ENCODE measurements at regions not wholly inside any gene's neighbourhood (a gene's known extent, or its start where the extent isn't known, plus 50 kb on each side); places are given as distances from the start of the nearest gene placed in this dataset.

- TF ChIP-seq POLR2A (IDR thresholded peaks at IDR 0.05; ENCODE audit: low read length) (no peak), GATA1 (IDR thresholded peaks at IDR 0.05; ENCODE audit: low read depth, low read length) (no peak)
These were observed 437.0 kb upstream of the CNTN6 start for GRCh38 chr3:655824-656223.

Measured in erythroblast (primary cell).